GM23338 (cell line): ENCODE measurements at regions not wholly inside any gene's neighbourhood (a gene's known extent, or its start where the extent isn't known, plus 50 kb on each side); places are given as distances from the start of the nearest gene placed in this dataset.

ENCODE experiments used
- ATAC-seq: fragments of 200-7000 bp; cut with Tn5 transposase; 3 replicates; pipeline ENCODE4 v1.9.1; 2020
- DNase-seq: peaks from one replicate; pipeline ENCODE4 v3.0.0-alpha.2; 2015; ENCODE audit warnings: low spot score
- H2AFZ ChIP-seq: fragments of 200-600 bp; sonication (generic); 2 replicates; pipeline ENCODE4 v1.8.0; 2016; ENCODE audit warnings: antibody characterized with exemption, mild to moderate bottlenecking, moderate library complexity
- H3F3A ChIP-seq: fragments of 200-600 bp; sonication (generic); replicated peaks from 2 replicates; pipeline ENCODE4 v1.8.0; 2017; ENCODE audit warnings: antibody characterized with exemption, mixed run types, low read depth
- H3K27ac ChIP-seq: fragments of 200-600 bp; sonication (generic); 2 replicates; pipeline ENCODE4 v1.6.1; 2016; ENCODE audit warnings: low read depth
- H3K27me3 ChIP-seq: fragments of 200-600 bp; sonication (generic); 2 replicates; pipeline ENCODE4 v1.8.0; 2016; ENCODE audit warnings: mild to moderate bottlenecking, mixed run types, moderate library complexity; ENCODE audit not compliant: insufficient read depth
- H3K36me3 ChIP-seq: fragments of 200-600 bp; sonication (generic); 2 replicates; pipeline ENCODE4 v1.8.0; 2016; ENCODE audit warnings: mild to moderate bottlenecking; ENCODE audit not compliant: insufficient read depth
- H3K4me1 ChIP-seq: fragments of 200-600 bp; sonication (generic); 2 replicates; pipeline ENCODE4 v1.8.0; 2016; ENCODE audit warnings: mild to moderate bottlenecking, moderate library complexity; ENCODE audit not compliant: insufficient read depth
- H3K4me2 ChIP-seq: fragments of 200-600 bp; sonication (generic); 2 replicates; pipeline ENCODE4 v1.7.1; 2017; ENCODE audit warnings: mixed run types
- H3K4me3 ChIP-seq: fragments of 200-600 bp; sonication (generic); 2 replicates; pipeline ENCODE4 v1.6.1; 2016; ENCODE audit warnings: mixed run types
- H3K79me2 ChIP-seq: fragments of 200-600 bp; sonication (generic); replicated peaks from 2 replicates; pipeline ENCODE4 v1.8.0; 2017; ENCODE audit warnings: mild to moderate bottlenecking; ENCODE audit not compliant: insufficient read depth
- H3K9me2 ChIP-seq: fragments of 200-600 bp; sonication (generic); 2 replicates; pipeline ENCODE4 v1.8.0; 2017; ENCODE audit not compliant: insufficient read depth
- H4K20me1 ChIP-seq: fragments of 200-600 bp; sonication (generic); replicated peaks from 2 replicates; pipeline ENCODE4 v1.8.0; 2017; ENCODE audit warnings: mild to moderate bottlenecking; ENCODE audit not compliant: insufficient read depth
- H3K27ac Mint-ChIP-seq: 2 replicates; pipeline ENCODE4 v1.8.0; 2020; ENCODE audit warnings: inconsistent platforms, mild to moderate bottlenecking, moderate library complexity, mixed read lengths
- H3K27me3 Mint-ChIP-seq: 3 replicates; pipeline ENCODE4 v1.8.0; 2022; ENCODE audit warnings: low read depth, mild to moderate bottlenecking, moderate library complexity, mixed read lengths, inconsistent platforms; ENCODE audit not compliant: insufficient read depth, poor library complexity
- H3K36me3 Mint-ChIP-seq: 3 replicates; pipeline ENCODE4 v1.8.0; 2021; ENCODE audit warnings: low read depth, mild to moderate bottlenecking, inconsistent platforms, moderate library complexity, mixed read lengths
- H3K4me1 Mint-ChIP-seq: 3 replicates; pipeline ENCODE4 v1.8.0; 2020; ENCODE audit warnings: mild to moderate bottlenecking, inconsistent platforms, mixed read lengths
- H3K4me3 Mint-ChIP-seq: 3 replicates; pipeline ENCODE4 v1.8.0; 2021; ENCODE audit warnings: moderate library complexity, mild to moderate bottlenecking, inconsistent platforms, mixed read lengths
- H3K9me3 Mint-ChIP-seq: 3 replicates; pipeline ENCODE4 v1.8.0; 2020; ENCODE audit warnings: moderate library complexity, mild to moderate bottlenecking, inconsistent platforms, mixed read lengths
- CREB1 ChIP-seq: fragments of 250-450 bp; sonication (Bioruptor Pico); IDR thresholded peaks from 2 replicates; pipeline ENCODE4 v1.5.0; 2020; ENCODE audit warnings: low read depth, mild to moderate bottlenecking, moderate library complexity
- CTCF ChIP-seq, 2 experiments: fragments of 200-600 bp in 1 of 2; sonication (generic) in 1 of 2; conservative IDR thresholded peaks; 2 replicates each; pipeline versions ENCODE4 v1.5.1 to v1.6.1; 2016 to 2017; ENCODE audit warnings: antibody characterized with exemption in 2 of 2, low read depth in 2 of 2, mild to moderate bottlenecking in 2 of 2, moderate library complexity in 1 of 2
- ETS1 ChIP-seq: IDR thresholded peaks from 2 replicates; pipeline ENCODE4 v1.6.1; 2016; ENCODE audit warnings: antibody characterized with exemption
- EZH2 ChIP-seq: fragments of 200-600 bp; sonication (generic); IDR thresholded peaks from one replicate; pipeline ENCODE4 v1.8.0; 2017; ENCODE audit warnings: antibody characterized with exemption, mild to moderate bottlenecking, low read depth; ENCODE audit not compliant: unreplicated experiment
- EZH2phosphoT487 ChIP-seq: fragments of 200-600 bp; sonication (generic); IDR thresholded peaks from one replicate; pipeline ENCODE4 v1.8.1; 2018; ENCODE audit warnings: antibody characterized with exemption; ENCODE audit not compliant: unreplicated experiment
- JUNB ChIP-seq: IDR thresholded peaks from one replicate; pipeline ENCODE4 v1.6.1; 2016; ENCODE audit warnings: antibody characterized with exemption; ENCODE audit not compliant: unreplicated experiment
- NANOG ChIP-seq: IDR thresholded peaks from 2 replicates; pipeline ENCODE4 v1.6.1; 2016; ENCODE audit warnings: antibody characterized with exemption, borderline replicate concordance
- POLR2AphosphoS5 ChIP-seq: IDR thresholded peaks from 2 replicates; pipeline ENCODE4 v1.6.1; 2016; ENCODE audit warnings: antibody characterized with exemption, low read depth
- STAT1 ChIP-seq: IDR thresholded peaks from one replicate; pipeline ENCODE4 v1.6.1; 2016; ENCODE audit warnings: antibody characterized with exemption; ENCODE audit not compliant: unreplicated experiment
- ZNF114 ChIP-seq: fragments of 250-450 bp; sonication (Bioruptor Pico); IDR thresholded peaks from 2 replicates; pipeline ENCODE4 v1.5.0; 2020; ENCODE audit warnings: mild to moderate bottlenecking, moderate library complexity
- ZNF331 ChIP-seq: fragments of 250-450 bp; sonication (Bioruptor Pico); IDR thresholded peaks from 2 replicates; pipeline ENCODE4 v1.5.0; 2020; ENCODE audit warnings: low read depth, mild to moderate bottlenecking, moderate library complexity
- TF ChIP-seq, protein P1 (sequence below): fragments of 250-450 bp; sonication (Bioruptor Pico); IDR thresholded peaks from 2 replicates; pipeline ENCODE4 v1.5.0; 2020; ENCODE audit warnings: mild to moderate bottlenecking, moderate library complexity
- TF ChIP-seq, protein P2 (sequence below): IDR thresholded peaks from one replicate; pipeline ENCODE4 v1.6.1; 2018; ENCODE audit warnings: antibody characterized with exemption; ENCODE audit not compliant: unreplicated experiment

GRCh38 chr1:96290801-96291200 lies 430.8 kb upstream of the PTBP2 start:
- Histone ChIP-seq H3F3A (no peaks in the 10 kb centered on the region), H3K9me2 (peaks cover 14% of the 10 kb centered on the region), H3K27ac (no peak overlapping the region), H4K20me1 (no peaks in the 10 kb centered on the region), H3K36me3 (no peaks in the 10 kb centered on the region), H3K4me3 (no peak overlapping the region), H3K79me2 (no peaks in the 10 kb centered on the region), H3K4me1 (no peaks in the 10 kb centered on the region; the same call in 1 of the 2 replicates), H3K4me2 (no peak overlapping the region), H2AFZ (peak overlapping the region; percentile 1; the same call in 1 of the 2 replicates), H3K27me3 (no peaks in the 10 kb centered on the region)
- H3K27ac Mint-ChIP-seq = no peak overlapping the region
- peaks cover 17% of the 10 kb centered on the region for H3K4me1 Mint-ChIP-seq
- H3K36me3 Mint-ChIP-seq = peaks cover 26% of the 10 kb centered on the region
- ATAC-seq (no peak), DNase-seq (no peak)
- TF ChIP-seq ZNF114 (CRISPR knock-in tag) (no peak), JUNB (no peak), STAT1 (no peak), CREB1 (CRISPR knock-in tag) (no peak), ZNF331 (CRISPR knock-in tag) (no peak), ETS1 (no peak), EZH2phosphoT487 (no peak), POLR2AphosphoS5 (no peak), CTCF (conservative IDR thresholded peaks at IDR 0.05; ENCODE audit: low read depth in 2 of 2) (no peak), NANOG (no peak), EZH2 (no peak)
- TF ChIP-seq, protein P1, sequence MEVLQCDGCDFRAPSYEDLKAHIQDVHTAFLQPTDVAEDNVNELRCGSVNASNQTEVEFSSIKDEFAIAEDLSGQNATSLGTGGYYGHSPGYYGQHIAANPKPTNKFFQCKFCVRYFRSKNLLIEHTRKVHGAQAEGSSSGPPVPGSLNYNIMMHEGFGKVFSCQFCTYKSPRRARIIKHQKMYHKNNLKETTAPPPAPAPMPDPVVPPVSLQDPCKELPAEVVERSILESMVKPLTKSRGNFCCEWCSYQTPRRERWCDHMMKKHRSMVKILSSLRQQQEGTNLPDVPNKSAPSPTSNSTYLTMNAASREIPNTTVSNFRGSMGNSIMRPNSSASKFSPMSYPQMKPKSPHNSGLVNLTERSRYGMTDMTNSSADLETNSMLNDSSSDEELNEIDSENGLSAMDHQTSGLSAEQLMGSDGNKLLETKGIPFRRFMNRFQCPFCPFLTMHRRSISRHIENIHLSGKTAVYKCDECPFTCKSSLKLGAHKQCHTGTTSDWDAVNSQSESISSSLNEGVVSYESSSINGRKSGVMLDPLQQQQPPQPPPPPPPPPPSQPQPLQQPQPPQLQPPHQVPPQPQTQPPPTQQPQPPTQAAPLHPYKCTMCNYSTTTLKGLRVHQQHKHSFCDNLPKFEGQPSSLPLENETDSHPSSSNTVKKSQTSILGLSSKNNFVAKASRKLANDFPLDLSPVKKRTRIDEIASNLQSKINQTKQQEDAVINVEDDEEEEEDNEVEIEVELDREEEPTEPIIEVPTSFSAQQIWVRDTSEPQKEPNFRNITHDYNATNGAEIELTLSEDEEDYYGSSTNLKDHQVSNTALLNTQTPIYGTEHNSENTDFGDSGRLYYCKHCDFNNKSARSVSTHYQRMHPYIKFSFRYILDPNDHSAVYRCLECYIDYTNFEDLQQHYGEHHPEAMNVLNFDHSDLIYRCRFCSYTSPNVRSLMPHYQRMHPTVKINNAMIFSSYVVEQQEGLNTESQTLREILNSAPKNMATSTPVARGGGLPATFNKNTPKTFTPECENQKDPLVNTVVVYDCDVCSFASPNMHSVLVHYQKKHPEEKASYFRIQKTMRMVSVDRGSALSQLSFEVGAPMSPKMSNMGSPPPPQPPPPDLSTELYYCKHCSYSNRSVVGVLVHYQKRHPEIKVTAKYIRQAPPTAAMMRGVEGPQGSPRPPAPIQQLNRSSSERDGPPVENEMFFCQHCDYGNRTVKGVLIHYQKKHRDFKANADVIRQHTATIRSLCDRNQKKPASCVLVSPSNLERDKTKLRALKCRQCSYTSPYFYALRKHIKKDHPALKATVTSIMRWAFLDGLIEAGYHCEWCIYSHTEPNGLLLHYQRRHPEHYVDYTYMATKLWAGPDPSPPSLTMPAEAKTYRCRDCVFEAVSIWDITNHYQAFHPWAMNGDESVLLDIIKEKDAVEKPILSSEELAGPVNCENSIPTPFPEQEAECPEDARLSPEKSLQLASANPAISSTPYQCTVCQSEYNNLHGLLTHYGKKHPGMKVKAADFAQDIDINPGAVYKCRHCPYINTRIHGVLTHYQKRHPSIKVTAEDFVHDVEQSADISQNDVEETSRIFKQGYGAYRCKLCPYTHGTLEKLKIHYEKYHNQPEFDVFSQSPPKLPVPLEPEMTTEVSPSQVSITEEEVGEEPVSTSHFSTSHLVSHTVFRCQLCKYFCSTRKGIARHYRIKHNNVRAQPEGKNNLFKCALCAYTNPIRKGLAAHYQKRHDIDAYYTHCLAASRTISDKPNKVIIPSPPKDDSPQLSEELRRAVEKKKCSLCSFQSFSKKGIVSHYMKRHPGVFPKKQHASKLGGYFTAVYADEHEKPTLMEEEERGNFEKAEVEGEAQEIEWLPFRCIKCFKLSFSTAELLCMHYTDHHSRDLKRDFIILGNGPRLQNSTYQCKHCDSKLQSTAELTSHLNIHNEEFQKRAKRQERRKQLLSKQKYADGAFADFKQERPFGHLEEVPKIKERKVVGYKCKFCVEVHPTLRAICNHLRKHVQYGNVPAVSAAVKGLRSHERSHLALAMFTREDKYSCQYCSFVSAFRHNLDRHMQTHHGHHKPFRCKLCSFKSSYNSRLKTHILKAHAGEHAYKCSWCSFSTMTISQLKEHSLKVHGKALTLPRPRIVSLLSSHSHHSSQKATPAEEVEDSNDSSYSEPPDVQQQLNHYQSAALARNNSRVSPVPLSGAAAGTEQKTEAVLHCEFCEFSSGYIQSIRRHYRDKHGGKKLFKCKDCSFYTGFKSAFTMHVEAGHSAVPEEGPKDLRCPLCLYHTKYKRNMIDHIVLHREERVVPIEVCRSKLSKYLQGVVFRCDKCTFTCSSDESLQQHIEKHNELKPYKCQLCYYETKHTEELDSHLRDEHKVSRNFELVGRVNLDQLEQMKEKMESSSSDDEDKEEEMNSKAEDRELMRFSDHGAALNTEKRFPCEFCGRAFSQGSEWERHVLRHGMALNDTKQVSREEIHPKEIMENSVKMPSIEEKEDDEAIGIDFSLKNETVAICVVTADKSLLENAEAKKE (CRISPR knock-in tag) = no peak
- TF ChIP-seq, protein P2, sequence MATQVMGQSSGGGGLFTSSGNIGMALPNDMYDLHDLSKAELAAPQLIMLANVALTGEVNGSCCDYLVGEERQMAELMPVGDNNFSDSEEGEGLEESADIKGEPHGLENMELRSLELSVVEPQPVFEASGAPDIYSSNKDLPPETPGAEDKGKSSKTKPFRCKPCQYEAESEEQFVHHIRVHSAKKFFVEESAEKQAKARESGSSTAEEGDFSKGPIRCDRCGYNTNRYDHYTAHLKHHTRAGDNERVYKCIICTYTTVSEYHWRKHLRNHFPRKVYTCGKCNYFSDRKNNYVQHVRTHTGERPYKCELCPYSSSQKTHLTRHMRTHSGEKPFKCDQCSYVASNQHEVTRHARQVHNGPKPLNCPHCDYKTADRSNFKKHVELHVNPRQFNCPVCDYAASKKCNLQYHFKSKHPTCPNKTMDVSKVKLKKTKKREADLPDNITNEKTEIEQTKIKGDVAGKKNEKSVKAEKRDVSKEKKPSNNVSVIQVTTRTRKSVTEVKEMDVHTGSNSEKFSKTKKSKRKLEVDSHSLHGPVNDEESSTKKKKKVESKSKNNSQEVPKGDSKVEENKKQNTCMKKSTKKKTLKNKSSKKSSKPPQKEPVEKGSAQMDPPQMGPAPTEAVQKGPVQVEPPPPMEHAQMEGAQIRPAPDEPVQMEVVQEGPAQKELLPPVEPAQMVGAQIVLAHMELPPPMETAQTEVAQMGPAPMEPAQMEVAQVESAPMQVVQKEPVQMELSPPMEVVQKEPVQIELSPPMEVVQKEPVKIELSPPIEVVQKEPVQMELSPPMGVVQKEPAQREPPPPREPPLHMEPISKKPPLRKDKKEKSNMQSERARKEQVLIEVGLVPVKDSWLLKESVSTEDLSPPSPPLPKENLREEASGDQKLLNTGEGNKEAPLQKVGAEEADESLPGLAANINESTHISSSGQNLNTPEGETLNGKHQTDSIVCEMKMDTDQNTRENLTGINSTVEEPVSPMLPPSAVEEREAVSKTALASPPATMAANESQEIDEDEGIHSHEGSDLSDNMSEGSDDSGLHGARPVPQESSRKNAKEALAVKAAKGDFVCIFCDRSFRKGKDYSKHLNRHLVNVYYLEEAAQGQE = no peak
- H3K4me3 Mint-ChIP-seq = no peak overlapping the region
- peaks cover 29% of the 10 kb centered on the region for H3K9me3 Mint-ChIP-seq
- peaks cover 3% of the 10 kb centered on the region for H3K27me3 Mint-ChIP-seq
